WERI-Rb-1 (cell line): ENCODE measurements at regions not wholly inside any gene's neighbourhood (a gene's known extent, or its start where the extent isn't known, plus 50 kb on each side); places are given as distances from the start of the nearest gene placed in this dataset.

Experiments used
- DNase-seq: peaks from one replicate; pipeline ENCODE4 v3.0.0-alpha.2; 2020
- H3K27ac ChIP-seq: fragments of 250-450 bp; sonication (Bioruptor Pico); 2 replicates; pipeline ENCODE4 v1.5.1; 2020; ENCODE audit warnings: mild to moderate bottlenecking, moderate library complexity
- H3K27me3 ChIP-seq: fragments of 250-450 bp; sonication (Bioruptor Pico); 2 replicates; pipeline ENCODE4 v1.5.1; 2021; ENCODE audit warnings: mild to moderate bottlenecking, low read depth, moderate library complexity; ENCODE audit not compliant: insufficient read depth, severe bottlenecking
- H3K36me3 ChIP-seq: fragments of 250-450 bp; sonication (Bioruptor Pico); 2 replicates; pipeline ENCODE4 v1.5.1; 2020; ENCODE audit warnings: mild to moderate bottlenecking, moderate library complexity
- H3K4me3 ChIP-seq: 2 replicates; pipeline ENCODE4 v1.5.1; 2011; ENCODE audit warnings: low read depth, mild to moderate bottlenecking, control low read depth, low read length
- H3K9me3 ChIP-seq: fragments of 250-450 bp; sonication (Bioruptor Pico); 2 replicates; pipeline ENCODE4 v1.5.1; 2021; ENCODE audit warnings: mild to moderate bottlenecking, moderate library complexity; ENCODE audit not compliant: severe bottlenecking
- CTCF ChIP-seq: IDR thresholded peaks from 2 replicates; pipeline ENCODE4 v1.5.1; 2011; ENCODE audit warnings: low read depth, mild to moderate bottlenecking, control low read depth, inconsistent platforms, low read length

- no peak overlapping the region for H3K27ac ChIP-seq
- H3K9me3 ChIP-seq: no peaks in the 10 kb centered on the region
- no peaks in the 10 kb centered on the region for H3K36me3 ChIP-seq
- no peaks in the 10 kb centered on the region for H3K27me3 ChIP-seq
- no peak for TF ChIP-seq CTCF
- H3K4me3 ChIP-seq: no peak overlapping the region
- no peak for DNase-seq
Observed at GRCh38 chr17:13788385-13788784, 186.7 kb upstream of the HS3ST3A1 start.

GRCh38 chr17:13792314-13792713 is 190.6 kb upstream of the HS3ST3A1 start:
- Histone ChIP-seq H3K36me3 (no peaks in the 10 kb centered on the region), H3K27ac (no peak overlapping the region), H3K4me3 (no peak overlapping the region), H3K27me3 (no peaks in the 10 kb centered on the region), H3K9me3 (no peaks in the 10 kb centered on the region)
- no peak for DNase-seq
- TF ChIP-seq CTCF: no peak

DNA sequence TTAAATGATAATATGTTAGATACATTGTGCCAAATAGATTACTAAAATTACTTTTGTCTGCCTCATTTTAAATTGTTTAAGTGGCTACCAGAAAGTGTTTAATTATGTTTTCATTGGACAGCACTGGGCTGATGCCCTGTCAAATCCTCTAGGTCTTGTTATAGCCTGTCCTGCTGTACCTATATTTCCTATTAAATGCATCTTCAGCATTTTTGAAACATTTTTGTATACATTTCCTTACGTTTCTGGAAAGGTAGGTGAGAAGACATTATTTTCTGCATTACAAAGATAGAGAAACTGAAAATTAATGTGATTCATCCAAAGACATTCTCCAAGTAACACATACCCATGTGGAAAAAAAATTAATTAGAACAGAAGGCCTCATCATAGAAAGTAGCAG is 192.2 kb upstream of the HS3ST3A1 start:
- no peaks in the 10 kb centered on the region for H3K9me3 ChIP-seq
- TF ChIP-seq CTCF: no peak
- H3K27me3 ChIP-seq: no peaks in the 10 kb centered on the region
- DNase-seq: no peak
- H3K36me3 ChIP-seq: no peaks in the 10 kb centered on the region
- no peak overlapping the region for H3K27ac ChIP-seq
- H3K4me3 ChIP-seq: no peak overlapping the region

- no peak for DNase-seq
- Histone ChIP-seq H3K27me3 (no peaks in the 10 kb centered on the region), H3K27ac (no peak overlapping the region), H3K9me3 (no peaks in the 10 kb centered on the region), H3K4me3 (no peak overlapping the region), H3K36me3 (no peaks in the 10 kb centered on the region)
- no peak for TF ChIP-seq CTCF
Observed at GRCh38 chr17:13797863-13798262, 196.1 kb upstream of the HS3ST3A1 start.

- Histone ChIP-seq H3K27ac (no peak overlapping the region), H3K4me3 (no peak overlapping the region), H3K27me3 (no peaks in the 10 kb centered on the region), H3K9me3 (no peaks in the 10 kb centered on the region), H3K36me3 (no peaks in the 10 kb centered on the region)
- DNase-seq: no peak
- TF ChIP-seq CTCF: no peak
Observed at GRCh38 chr17:13806092-13806491, 204.4 kb upstream of the HS3ST3A1 start.

GRCh38 chr17:13807103-13807502 is 205.4 kb upstream of the HS3ST3A1 start:
- Histone ChIP-seq H3K27ac (no peak overlapping the region), H3K4me3 (no peak overlapping the region), H3K9me3 (no peaks in the 10 kb centered on the region), H3K36me3 (no peaks in the 10 kb centered on the region), H3K27me3 (no peaks in the 10 kb centered on the region)
- TF ChIP-seq CTCF: no peak
- no peak for DNase-seq
